GM12891 (cell line): ENCODE measurements at regions not wholly inside any gene's neighbourhood (a gene's known extent, or its start where the extent isn't known, plus 50 kb on each side); places are given as distances from the start of the nearest gene placed in this dataset.

ENCODE experiments used
- PAX5 ChIP-seq: IDR thresholded peaks from 2 replicates; pipeline ENCODE4 v1.6.1; 2011; ENCODE audit warnings: low read length, moderate library complexity, mild to moderate bottlenecking; ENCODE audit not compliant: insufficient read depth, severe bottlenecking
- POLR2A ChIP-seq: IDR thresholded peaks from 2 replicates; pipeline ENCODE4 v1.6.1; 2011; ENCODE audit warnings: low read depth, low read length, control low read depth
- POLR2AphosphoS5 ChIP-seq: IDR thresholded peaks from 2 replicates; pipeline ENCODE4 v1.6.1; 2011; ENCODE audit warnings: low read depth, low read length, control low read depth
- POU2F2 ChIP-seq: IDR thresholded peaks from 2 replicates; pipeline ENCODE4 v1.6.1; 2011; ENCODE audit warnings: low read depth, mild to moderate bottlenecking, control low read depth, low read length, moderate library complexity
- SPI1 ChIP-seq: IDR thresholded peaks from 2 replicates; pipeline ENCODE4 v1.6.1; 2011; ENCODE audit warnings: low read depth, low read length, control low read depth
- TAF1 ChIP-seq: IDR thresholded peaks from 2 replicates; pipeline ENCODE4 v1.6.1; 2011; ENCODE audit warnings: low read depth, low read length, control low read depth

- TF ChIP-seq POLR2AphosphoS5 (no peak), POLR2A (no peak), POU2F2 (no peak), SPI1 (no peak), TAF1 (no peak), PAX5 (no peak)
These were observed 68.0 kb upstream of the GPCPD1 start for GRCh38 chr20:5678777-5679176.
